ENCODE measurements at regions not wholly inside any gene's neighbourhood (a gene's known extent, or its start where the extent isn't known, plus 50 kb on each side); places are given as distances from the start of the nearest gene placed in this dataset.
"Not testable (repeated sequence)": the region's sequence is repeated elsewhere in the genome, so short reads cannot be mapped to it uniquely, and the experiment has no call there.

DNA sequence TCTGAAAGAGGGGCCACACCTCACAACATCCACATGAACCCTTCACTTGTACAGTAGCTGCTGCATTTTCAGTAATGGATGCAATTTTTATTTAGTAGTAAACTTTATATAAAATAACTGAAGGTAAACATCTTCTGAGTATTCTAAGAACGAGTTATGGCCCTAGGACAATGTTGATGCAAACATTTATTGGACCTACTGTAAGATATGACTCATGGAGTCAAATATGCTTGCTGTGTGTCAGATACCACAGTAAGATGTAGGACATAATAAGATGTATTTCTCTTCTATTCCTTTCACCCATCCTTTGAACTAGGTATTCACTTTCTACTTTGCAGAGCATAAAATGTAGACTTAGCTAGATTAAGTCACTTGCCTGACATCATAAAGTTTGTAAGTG lies 87.6 kb downstream of the TEX13C start:
- Histone ChIP-seq H3K9ac (ENCODE audit: low read length) (no peak overlapping the region), H3K9me3 (ENCODE audit: control insufficient read depth, low read length) (peaks cover 6% of the 10 kb centered on the region), H3K36me3 (ENCODE audit: control insufficient read depth, insufficient read depth, low read length, severe bottlenecking) (no peaks in the 10 kb centered on the region), H3K4me3 (ENCODE audit: low read length) (no peak overlapping the region), H3K27me3 (replicated peaks; ENCODE audit: control insufficient read depth, insufficient read depth, low read length) (no peaks in the 10 kb centered on the region), H3K4me1 (ENCODE audit: control insufficient read depth, insufficient read depth, low read length) (no peaks in the 10 kb centered on the region)
- no peak for DNase-seq (ENCODE audit: low read depth)

DNA sequence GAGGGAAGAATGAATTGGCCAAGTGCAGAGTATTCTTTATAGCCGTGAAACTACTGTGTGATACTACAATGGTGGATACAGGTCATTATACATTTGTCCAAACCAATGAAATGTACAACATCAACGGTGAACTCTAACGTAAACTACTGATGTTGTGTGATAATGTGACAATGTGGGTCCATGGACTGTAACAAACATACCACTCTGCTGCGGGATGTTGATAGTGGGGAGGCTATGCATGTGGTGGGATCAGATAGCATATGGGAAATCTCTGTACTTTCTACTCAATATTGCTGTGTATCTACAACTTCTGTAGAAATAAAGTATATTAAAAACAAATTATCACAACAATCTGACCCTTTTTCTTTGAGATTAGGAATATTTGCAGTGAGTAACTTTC lies 101.1 kb downstream of the TEX13C start:
- no peak for DNase-seq (ENCODE audit: low read depth)
- peaks cover 2% of the 10 kb centered on the region for H3K9me3 ChIP-seq (ENCODE audit: control insufficient read depth, low read length)
- H3K4me3 ChIP-seq (ENCODE audit: low read length): no peak overlapping the region
- no peak overlapping the region for H3K9ac ChIP-seq (ENCODE audit: low read length)
- no peaks in the 10 kb centered on the region for H3K27me3 ChIP-seq (replicated peaks; ENCODE audit: control insufficient read depth, insufficient read depth, low read length)
- H3K4me1 ChIP-seq (ENCODE audit: control insufficient read depth, insufficient read depth, low read length): no peaks in the 10 kb centered on the region
- H3K36me3 ChIP-seq (ENCODE audit: control insufficient read depth, insufficient read depth, low read length, severe bottlenecking): no peaks in the 10 kb centered on the region

DNA sequence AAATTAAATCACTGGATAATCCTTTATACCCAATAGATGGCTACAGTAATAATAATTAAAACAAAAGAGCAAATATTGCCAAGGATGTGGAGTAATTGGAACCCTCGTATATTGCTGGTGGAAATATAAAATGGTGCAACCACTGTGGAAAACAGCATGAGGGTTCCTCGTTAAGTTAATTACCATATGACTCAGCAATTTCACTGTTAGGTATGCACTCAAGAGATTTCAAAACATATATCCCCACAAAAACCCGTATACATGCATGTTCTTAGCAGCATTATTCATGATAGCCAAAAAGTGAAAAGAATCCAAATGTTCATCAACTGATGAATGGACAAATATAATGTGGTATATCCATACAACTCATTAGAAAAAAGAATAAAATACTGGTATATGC lies 103.3 kb downstream of the TEX13C start:
- DNase-seq (ENCODE audit: low read depth): no peak
- no peaks in the 10 kb centered on the region for H3K36me3 ChIP-seq (ENCODE audit: control insufficient read depth, insufficient read depth, low read length, severe bottlenecking)
- no peaks in the 10 kb centered on the region for H3K27me3 ChIP-seq (replicated peaks; ENCODE audit: control insufficient read depth, insufficient read depth, low read length)
- no peak overlapping the region for H3K9ac ChIP-seq (ENCODE audit: low read length)
- H3K9me3 ChIP-seq (ENCODE audit: control insufficient read depth, low read length): peaks cover 2% of the 10 kb centered on the region
- H3K4me3 ChIP-seq (ENCODE audit: low read length): no peak overlapping the region
- no peaks in the 10 kb centered on the region for H3K4me1 ChIP-seq (ENCODE audit: control insufficient read depth, insufficient read depth, low read length)

DNA sequence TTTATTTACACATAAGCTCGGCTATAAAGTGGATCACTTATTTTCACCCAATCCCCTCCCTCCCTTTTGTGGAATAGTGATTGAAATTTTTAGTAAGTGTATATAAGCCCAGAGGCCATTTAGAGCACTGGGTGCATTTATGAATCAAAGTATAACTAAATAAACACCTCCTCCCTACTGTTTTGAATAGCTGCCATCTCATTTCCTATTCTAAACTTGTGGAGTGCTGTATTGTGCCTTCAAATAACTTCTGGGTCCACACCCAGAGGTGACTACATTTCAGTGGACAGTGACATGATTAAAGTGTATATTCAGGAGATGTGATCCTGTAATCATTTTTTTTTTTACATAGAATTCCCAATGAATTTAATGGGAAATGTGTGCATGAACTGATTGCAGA lies 104.9 kb downstream of the TEX13C start:
- Histone ChIP-seq H3K9ac (ENCODE audit: low read length) (no peak overlapping the region), H3K4me3 (ENCODE audit: low read length) (no peak overlapping the region), H3K27me3 (replicated peaks; ENCODE audit: control insufficient read depth, insufficient read depth, low read length) (no peaks in the 10 kb centered on the region), H3K9me3 (ENCODE audit: control insufficient read depth, low read length) (peaks cover 2% of the 10 kb centered on the region), H3K4me1 (ENCODE audit: control insufficient read depth, insufficient read depth, low read length) (no peaks in the 10 kb centered on the region), H3K36me3 (ENCODE audit: control insufficient read depth, insufficient read depth, low read length, severe bottlenecking) (no peaks in the 10 kb centered on the region)
- no peak for DNase-seq (ENCODE audit: low read depth)

DNA sequence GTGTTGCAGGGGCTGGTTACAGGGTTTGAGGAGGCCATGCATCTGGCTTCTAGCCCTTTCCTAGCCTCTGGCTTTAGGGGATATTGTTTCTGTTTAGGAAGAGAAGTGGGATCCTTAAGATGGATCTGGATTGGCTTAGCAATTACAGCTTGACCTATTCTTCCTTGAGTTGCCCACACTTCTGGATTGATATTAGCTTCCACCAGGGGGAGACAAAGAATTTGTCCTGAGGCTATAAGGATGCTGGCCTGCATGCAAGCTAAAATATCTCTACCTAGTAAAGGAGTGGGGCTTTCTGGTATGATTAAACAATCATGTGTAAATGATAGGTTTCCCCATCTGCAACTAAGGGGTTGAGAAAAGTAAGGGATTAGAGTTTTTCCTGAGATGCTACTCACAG lies 117.2 kb downstream of the TEX13C start:
- no peak overlapping the region for H3K9ac ChIP-seq (ENCODE audit: low read length)
- DNase-seq (ENCODE audit: low read depth): no peak
- H3K4me3 ChIP-seq (ENCODE audit: low read length): no peak overlapping the region
- peaks cover 19% of the 10 kb centered on the region for H3K9me3 ChIP-seq (ENCODE audit: control insufficient read depth, low read length)
- H3K4me1 ChIP-seq (ENCODE audit: control insufficient read depth, insufficient read depth, low read length): no peaks in the 10 kb centered on the region
- no peaks in the 10 kb centered on the region for H3K36me3 ChIP-seq (ENCODE audit: control insufficient read depth, insufficient read depth, low read length, severe bottlenecking)
- no peaks in the 10 kb centered on the region for H3K27me3 ChIP-seq (replicated peaks; ENCODE audit: control insufficient read depth, insufficient read depth, low read length)

DNA sequence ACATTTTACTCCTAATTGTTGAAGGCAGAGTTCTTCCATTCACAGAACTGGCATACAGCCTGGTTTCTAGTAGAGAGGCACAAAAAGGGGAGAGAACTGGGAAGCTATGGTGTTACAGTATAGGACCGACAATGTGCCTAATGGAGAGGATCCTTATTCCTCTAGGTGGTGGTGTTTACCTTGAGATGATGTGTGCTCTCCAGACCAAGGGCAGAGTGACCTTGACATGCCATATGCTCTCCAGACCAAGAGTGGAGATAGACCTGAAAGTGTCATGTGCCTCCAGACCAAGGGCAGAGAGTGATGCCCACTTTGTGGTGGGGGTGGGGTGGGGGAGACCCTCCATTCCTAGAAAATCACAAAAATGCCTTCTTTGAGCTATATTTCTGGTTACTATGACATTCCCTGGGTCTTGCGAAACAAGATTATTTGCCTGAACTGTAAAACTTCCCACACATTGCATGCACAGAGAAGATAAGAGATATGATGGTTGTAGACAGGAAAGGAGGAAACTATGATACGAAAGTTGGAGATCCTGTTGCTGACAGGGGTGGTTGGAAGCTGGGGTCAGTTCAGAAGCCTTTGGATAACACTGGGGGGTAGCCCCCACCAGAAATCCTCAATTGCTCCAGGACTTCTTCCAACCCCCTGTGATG lies 119.7 kb downstream of the TEX13C start:
- no peak overlapping the region for H3K4me3 ChIP-seq (ENCODE audit: low read length)
- no peaks in the 10 kb centered on the region for H3K27me3 ChIP-seq (replicated peaks; ENCODE audit: control insufficient read depth, insufficient read depth, low read length)
- H3K9ac ChIP-seq (ENCODE audit: low read length): no peak overlapping the region
- no peaks in the 10 kb centered on the region for H3K9me3 ChIP-seq (ENCODE audit: control insufficient read depth, low read length)
- no peaks in the 10 kb centered on the region for H3K36me3 ChIP-seq (ENCODE audit: control insufficient read depth, insufficient read depth, low read length, severe bottlenecking)
- DNase-seq (ENCODE audit: low read depth): no peak
- H3K4me1 ChIP-seq (ENCODE audit: control insufficient read depth, insufficient read depth, low read length): no peaks in the 10 kb centered on the region

DNA sequence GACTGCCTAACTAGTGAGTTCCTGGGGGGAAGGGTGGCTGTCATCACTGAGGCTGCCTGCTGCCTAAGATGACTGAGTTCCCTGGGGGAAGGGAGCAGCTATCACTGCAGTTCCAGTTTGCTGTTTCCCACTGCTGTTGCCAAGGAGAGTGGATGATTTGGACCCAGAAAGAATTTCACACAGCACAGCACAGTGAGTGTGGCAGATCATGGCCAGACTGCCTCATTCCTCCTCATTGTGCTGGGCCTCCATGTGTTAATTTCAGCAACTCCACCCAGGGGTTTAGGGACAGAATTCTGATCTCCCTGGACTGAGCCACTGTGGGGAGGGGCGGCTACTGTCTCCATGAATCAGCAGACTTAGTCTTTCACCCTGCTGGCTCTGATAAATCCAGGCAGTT lies 125.0 kb downstream of the TEX13C start:
- Histone ChIP-seq H3K27me3 (replicated peaks; ENCODE audit: control insufficient read depth, insufficient read depth, low read length) (no peaks in the 10 kb centered on the region), H3K9ac (ENCODE audit: low read length) (no peak overlapping the region), H3K4me1 (ENCODE audit: control insufficient read depth, insufficient read depth, low read length) (no peaks in the 10 kb centered on the region), H3K9me3 (ENCODE audit: control insufficient read depth, low read length) (peaks cover 12% of the 10 kb centered on the region), H3K36me3 (ENCODE audit: control insufficient read depth, insufficient read depth, low read length, severe bottlenecking) (no peaks in the 10 kb centered on the region), H3K4me3 (ENCODE audit: low read length) (no peak overlapping the region)
- no peak for DNase-seq (ENCODE audit: low read depth)

DNA sequence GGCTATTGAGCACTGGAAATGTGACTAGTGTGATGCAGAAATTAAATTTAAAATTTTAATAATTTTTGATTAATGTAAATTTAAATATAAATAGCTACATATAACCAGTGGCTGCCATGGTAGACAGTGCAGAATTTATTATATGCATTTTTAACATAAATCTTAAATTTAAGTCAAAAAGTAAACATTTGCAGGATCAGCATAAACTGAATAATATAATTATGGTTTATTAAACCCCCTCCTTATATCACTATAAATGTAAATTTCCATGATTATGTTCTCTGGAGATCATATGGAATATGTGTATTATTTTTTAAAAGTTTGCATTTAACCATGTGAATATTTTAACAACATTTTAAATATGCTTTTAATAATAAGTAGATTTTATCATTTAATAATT lies 155.8 kb downstream of the TEX13C start:
- Histone ChIP-seq H3K9me3 (ENCODE audit: control insufficient read depth, low read length) (no peaks in the 10 kb centered on the region), H3K4me3 (ENCODE audit: low read length) (no peak overlapping the region), H3K9ac (ENCODE audit: low read length) (no peak overlapping the region), H3K27me3 (replicated peaks; ENCODE audit: control insufficient read depth, insufficient read depth, low read length) (no peaks in the 10 kb centered on the region), H3K4me1 (ENCODE audit: control insufficient read depth, insufficient read depth, low read length) (no peaks in the 10 kb centered on the region), H3K36me3 (ENCODE audit: control insufficient read depth, insufficient read depth, low read length, severe bottlenecking) (no peaks in the 10 kb centered on the region)
- DNase-seq (ENCODE audit: low read depth): no peak

DNA sequence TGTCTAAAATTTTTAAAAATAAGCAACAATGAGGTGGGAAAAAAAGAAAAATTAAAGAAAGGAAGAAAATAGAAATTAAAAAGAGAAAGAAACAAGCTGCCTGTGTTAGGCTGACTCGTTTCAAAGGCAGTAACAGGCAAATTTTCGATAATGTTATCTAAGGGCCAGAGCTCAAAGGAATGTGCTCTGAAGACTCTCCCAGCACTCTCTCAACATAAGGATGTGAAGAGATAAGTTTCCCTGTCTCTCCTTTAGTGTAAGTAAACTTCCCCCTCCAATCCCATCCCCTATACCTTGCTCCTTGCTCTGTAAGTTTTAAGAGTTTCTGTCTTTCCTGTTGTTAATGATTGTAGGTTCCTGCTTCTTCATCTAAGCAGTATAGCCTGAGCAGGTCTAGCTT lies 172.8 kb downstream of the TEX13C start:
- no peaks in the 10 kb centered on the region for H3K4me1 ChIP-seq (ENCODE audit: control insufficient read depth, insufficient read depth, low read length)
- no peaks in the 10 kb centered on the region for H3K36me3 ChIP-seq (ENCODE audit: control insufficient read depth, insufficient read depth, low read length, severe bottlenecking)
- no peak overlapping the region for H3K4me3 ChIP-seq (ENCODE audit: low read length)
- peaks cover 4% of the 10 kb centered on the region for H3K9me3 ChIP-seq (ENCODE audit: control insufficient read depth, low read length)
- no peaks in the 10 kb centered on the region for H3K27me3 ChIP-seq (replicated peaks; ENCODE audit: control insufficient read depth, insufficient read depth, low read length)
- no peak for DNase-seq (ENCODE audit: low read depth)
- H3K9ac ChIP-seq (ENCODE audit: low read length): no peak overlapping the region

DNA sequence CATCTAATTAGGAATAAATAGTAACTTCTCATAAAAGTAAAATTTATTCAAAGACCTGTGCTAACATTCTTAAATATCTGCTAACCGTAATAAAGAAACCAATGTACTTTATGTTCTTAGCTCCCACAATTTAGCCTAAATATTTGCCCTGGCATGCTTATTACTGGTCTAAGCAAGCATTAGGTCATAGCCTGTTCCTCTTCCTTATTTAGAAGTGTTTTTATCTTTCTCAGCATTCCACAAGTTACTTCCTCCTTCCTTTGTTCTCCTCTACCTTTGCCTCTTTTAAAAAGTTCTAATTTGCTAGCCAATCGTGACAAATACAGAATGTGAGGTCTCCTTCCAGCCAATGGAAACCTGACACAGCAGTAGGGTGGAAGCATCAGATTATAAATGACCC lies 173.3 kb downstream of the TEX13C start:
- H3K36me3 ChIP-seq (ENCODE audit: control insufficient read depth, insufficient read depth, low read length, severe bottlenecking); H3K9me3 ChIP-seq (ENCODE audit: control insufficient read depth, low read length); H3K27me3 ChIP-seq (replicated peaks; ENCODE audit: control insufficient read depth, insufficient read depth, low read length); H3K9ac ChIP-seq (ENCODE audit: low read length); H3K4me3 ChIP-seq (ENCODE audit: low read length); H3K4me1 ChIP-seq (ENCODE audit: control insufficient read depth, insufficient read depth, low read length); DNase-seq (ENCODE audit: low read depth): not testable (repeated sequence)

DNA sequence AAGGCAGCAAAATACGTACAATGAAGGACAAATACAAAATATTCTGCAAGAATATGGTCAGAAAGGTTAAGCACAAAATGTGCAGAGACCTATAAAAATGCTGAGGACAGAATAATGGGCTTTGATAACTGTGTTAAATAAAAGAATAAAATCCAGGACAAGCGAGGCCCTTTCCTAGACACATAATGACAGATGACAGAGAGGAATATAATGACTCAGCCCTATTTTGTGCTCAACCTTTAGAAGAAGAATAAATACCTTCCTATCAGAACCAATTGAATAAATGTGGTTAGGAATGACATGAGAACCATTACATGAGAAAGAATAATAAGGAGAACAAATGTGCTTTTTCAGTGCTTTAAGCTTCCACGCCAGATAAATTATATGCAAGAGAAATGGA lies 178.0 kb downstream of the TEX13C start:
- H3K9ac ChIP-seq (ENCODE audit: low read length): no peak overlapping the region
- no peak overlapping the region for H3K4me3 ChIP-seq (ENCODE audit: low read length)
- H3K27me3 ChIP-seq (replicated peaks; ENCODE audit: control insufficient read depth, insufficient read depth, low read length): no peaks in the 10 kb centered on the region
- DNase-seq (ENCODE audit: low read depth): no peak
- no peaks in the 10 kb centered on the region for H3K36me3 ChIP-seq (ENCODE audit: control insufficient read depth, insufficient read depth, low read length, severe bottlenecking)
- H3K9me3 ChIP-seq (ENCODE audit: control insufficient read depth, low read length): peaks cover 11% of the 10 kb centered on the region
- no peaks in the 10 kb centered on the region for H3K4me1 ChIP-seq (ENCODE audit: control insufficient read depth, insufficient read depth, low read length)

DNA sequence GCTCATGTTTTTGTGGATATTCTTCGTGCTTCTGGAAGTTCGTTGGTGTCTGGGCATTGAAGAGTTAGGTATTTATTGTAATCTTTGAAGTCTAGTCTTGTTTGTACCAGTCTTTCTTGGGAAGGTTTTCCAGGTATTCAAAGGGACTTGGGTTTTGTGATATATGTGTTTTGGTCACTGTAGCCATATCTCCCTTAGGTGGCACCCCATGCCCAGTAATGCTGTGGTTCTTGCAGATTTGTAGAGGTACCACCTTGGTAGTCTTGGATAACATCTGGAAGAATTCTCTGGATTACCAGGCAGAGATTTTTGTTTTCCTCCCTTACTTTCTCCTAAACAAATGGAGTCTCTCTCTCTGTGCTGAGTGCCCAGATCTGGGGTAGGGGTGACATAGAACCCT lies 184.1 kb downstream of the TEX13C start:
- peaks cover 19% of the 10 kb centered on the region for H3K9me3 ChIP-seq (ENCODE audit: control insufficient read depth, low read length)
- H3K9ac ChIP-seq (ENCODE audit: low read length): no peak overlapping the region
- no peaks in the 10 kb centered on the region for H3K27me3 ChIP-seq (replicated peaks; ENCODE audit: control insufficient read depth, insufficient read depth, low read length)
- no peaks in the 10 kb centered on the region for H3K36me3 ChIP-seq (ENCODE audit: control insufficient read depth, insufficient read depth, low read length, severe bottlenecking)
- H3K4me3 ChIP-seq (ENCODE audit: low read length): no peak overlapping the region
- H3K4me1 ChIP-seq (ENCODE audit: control insufficient read depth, insufficient read depth, low read length): no peaks in the 10 kb centered on the region
- no peak for DNase-seq (ENCODE audit: low read depth)

Data from adipocyte (in vitro differentiated cells).